Common myeloid progenitor, CD34-positive (primary cell): ENCODE measurements at regions not wholly inside any gene's neighbourhood (a gene's known extent, or its start where the extent isn't known, plus 50 kb on each side); places are given as distances from the start of the nearest gene placed in this dataset.

Source experiments
- CTCF ChIA-PET: fragments of 350-600 bp; sonication (Branson Sonifier 250); formaldehyde crosslinking; loops from one replicate; lab custom pipeline; 2021; ENCODE audit warnings: antibody characterized with exemption; lab: Charles Lee
- POLR2A ChIA-PET: fragments of 350-600 bp; sonication (Branson Sonifier 250); formaldehyde crosslinking; loops from one replicate; lab custom pipeline; 2021; ENCODE audit warnings: antibody characterized with exemption; lab: Charles Lee
- DNase-seq, 3 donors: peaks; one replicate each; pipeline versions ENCODE4 v3.0.0 to v3.0.0-alpha.2; 2013
- H3K27ac ChIP-seq, 2 experiments: 1 replicate in 1 of 2; 2 replicates in 1 of 2; pipeline ENCODE4 v1.7.0; 2013; ENCODE audit warnings: inconsistent platforms in 2 of 2, low read length in 2 of 2, mild to moderate bottlenecking in 2 of 2, low read depth in 1 of 2, moderate library complexity in 1 of 2; ENCODE audit not compliant: severe bottlenecking in 2 of 2, insufficient read depth in 1 of 2, poor library complexity in 1 of 2
- H3K27me3 ChIP-seq, 5 experiments: replicated peaks in 2 of 5; 1 replicate in 3 of 5; 2 replicates in 2 of 5; pipeline versions ENCODE4 v1.6.1 to v1.7.0; 2013; ENCODE audit warnings: low read length in 4 of 5, mild to moderate bottlenecking in 2 of 5, moderate library complexity in 2 of 5, inconsistent platforms in 1 of 5; ENCODE audit not compliant: insufficient read depth in 5 of 5, control insufficient read depth in 4 of 5
- H3K36me3 ChIP-seq, 4 experiments: 1 replicate in 2 of 4; 2 replicates in 2 of 4; pipeline versions ENCODE4 v1.6.1 to v1.7.0; 2013; ENCODE audit warnings: low read length in 3 of 4, control low read depth in 1 of 4, mild to moderate bottlenecking in 1 of 4; ENCODE audit not compliant: control insufficient read depth in 4 of 4, insufficient read depth in 4 of 4
- H3K4me1 ChIP-seq, 4 experiments: 1 replicate in 3 of 4; 2 replicates in 1 of 4; pipeline versions ENCODE4 v1.6.1 to v1.7.1; 2013; ENCODE audit warnings: low read length in 3 of 4, mild to moderate bottlenecking in 3 of 4, control low read depth in 1 of 4, inconsistent platforms in 1 of 4, moderate library complexity in 1 of 4; ENCODE audit not compliant: control insufficient read depth in 4 of 4, insufficient read depth in 4 of 4; ENCODE audit errors: control extremely low read depth in 1 of 4
- H3K4me3 ChIP-seq, 7 experiments: 1 replicate in 4 of 7; 2 replicates in 3 of 7; pipeline versions ENCODE4 v1.5.1 to v1.7.0; 2013; ENCODE audit warnings: mild to moderate bottlenecking in 7 of 7, low read length in 6 of 7, moderate library complexity in 6 of 7, inconsistent platforms in 2 of 7, low read depth in 2 of 7, control low read depth in 1 of 7; ENCODE audit not compliant: insufficient read depth in 4 of 7, control insufficient read depth in 1 of 7; ENCODE audit errors: extremely low read depth in 1 of 7
- H3K9me3 ChIP-seq, 5 experiments: 1 replicate in 4 of 5; 2 replicates in 1 of 5; pipeline versions ENCODE4 v1.6.1 to v1.7.1; 2013; ENCODE audit warnings: low read length in 4 of 5, mild to moderate bottlenecking in 2 of 5, inconsistent platforms in 1 of 5, low read depth in 1 of 5, moderate library complexity in 1 of 5; ENCODE audit not compliant: control insufficient read depth in 4 of 5, insufficient read depth in 2 of 5; ENCODE audit errors: control extremely low read depth in 1 of 5
- WGBS: methylation state at CpG from one replicate; pipeline ENCODE4 v1.1.5; 2013; ENCODE audit not compliant: insufficient coverage; 5-methylcytosine and 5-hydroxymethylcytosine counted together

GRCh38 chr10:71029907-71030306, 141.5 kb upstream of the PCBD1 start:
- DNase-seq, result no peak
- ChIA-PET POLR2A (no interaction called here), CTCF (interaction anchor here (0.7 kb wide), 1 partner anchor 54 kb away, joined by 3 read pairs; no protein-coding TSS in a partner anchor)
- no peaks in the 10 kb centered on the region for H3K4me1 ChIP-seq
- H3K27me3 ChIP-seq, result peaks cover 0 to 4% (median 0%) of the 10 kb centered on the region in 5 experiments
- H3K27ac ChIP-seq, result no peak overlapping the region
- no peak overlapping the region for H3K4me3 ChIP-seq
- no peaks in the 10 kb centered on the region for H3K9me3 ChIP-seq
- no peaks in the 10 kb centered on the region for H3K36me3 ChIP-seq
- 92% methylated on average over 7 of the region's 10 CpGs for WGBS

GRCh38 chr10:71031026-71031425, 142.7 kb upstream of the PCBD1 start:
- H3K9me3 ChIP-seq, result no peaks in the 10 kb centered on the region
- no peaks in the 10 kb centered on the region for H3K4me1 ChIP-seq
- ChIA-PET CTCF (interaction anchor here (0.8 kb wide), 1 partner anchor 32 kb away, joined by 3 read pairs; no protein-coding TSS in a partner anchor), POLR2A (interaction anchor here (0.9 kb wide), 1 partner anchor 178 kb away, joined by 3 read pairs; no protein-coding TSS in a partner anchor)
- no peak overlapping the region for H3K27ac ChIP-seq
- H3K27me3 ChIP-seq, result peaks cover 0 to 4% (median 0%) of the 10 kb centered on the region in 5 experiments
- no peak for DNase-seq
- H3K36me3 ChIP-seq, result no peaks in the 10 kb centered on the region
- no peak overlapping the region for H3K4me3 ChIP-seq
- 100% methylated on average over 4 of the region's 4 CpGs for WGBS

GRCh38 chr10:71031603-71032002, 143.2 kb upstream of the PCBD1 start:
- H3K36me3 ChIP-seq, result no peaks in the 10 kb centered on the region
- no peaks in the 10 kb centered on the region for H3K9me3 ChIP-seq
- ChIA-PET CTCF (interaction anchor here (0.8 kb wide), 1 partner anchor 32 kb away, joined by 3 read pairs; no protein-coding TSS in a partner anchor), POLR2A (interaction anchor here (0.9 kb wide), 1 partner anchor 177 kb away, joined by 3 read pairs; no protein-coding TSS in a partner anchor)
- no peak for DNase-seq
- H3K27me3 ChIP-seq, result peaks cover 0 to 4% (median 0%) of the 10 kb centered on the region in 5 experiments
- no peaks in the 10 kb centered on the region for H3K4me1 ChIP-seq
- H3K27ac ChIP-seq, result no peak overlapping the region
- 25% methylated on average over 1 of the region's 2 CpGs for WGBS
- H3K4me3 ChIP-seq, result no peak overlapping the region

GRCh38 chr10:71032887-71033286, 144.5 kb upstream of the PCBD1 start:
- DNase-seq, result no peak
- H3K36me3 ChIP-seq, result no peaks in the 10 kb centered on the region
- no peak overlapping the region for H3K27ac ChIP-seq
- H3K4me3 ChIP-seq, result no peak overlapping the region
- POLR2A ChIA-PET, result no interaction called here
- no peaks in the 10 kb centered on the region for H3K4me1 ChIP-seq
- CTCF ChIA-PET, result interaction anchor here (1.3 kb wide), 1 partner anchor 108 kb away, joined by 3 read pairs; no protein-coding TSS in a partner anchor
- 98% methylated on average over 5 of the region's 5 CpGs for WGBS
- peaks cover 0 to 4% (median 0%) of the 10 kb centered on the region in 5 experiments for H3K27me3 ChIP-seq
- H3K9me3 ChIP-seq, result no peaks in the 10 kb centered on the region

GRCh38 chr10:71033396-71033980, 145.1 kb upstream of the PCBD1 start:
- DNase-seq, result no peak
- Histone ChIP-seq H3K4me3 (no peak overlapping the region), H3K9me3 (no peaks in the 10 kb centered on the region), H3K27me3 (peaks cover 0 to 4% (median 0%) of the 10 kb centered on the region in 5 experiments), H3K36me3 (no peaks in the 10 kb centered on the region), H3K27ac (no peak overlapping the region), H3K4me1 (no peaks in the 10 kb centered on the region)
- ChIA-PET POLR2A (no interaction called here), CTCF (interaction anchor here (1.3 kb wide), 1 partner anchor 108 kb away, joined by 3 read pairs; no protein-coding TSS in a partner anchor)
- WGBS, result 94% methylated on average over 16 of the region's 16 CpGs

- H3K36me3 ChIP-seq, result no peaks in the 10 kb centered on the region
- ChIA-PET CTCF (interaction anchor here (1.2 to 1.4 kb wide), 2 partner anchors 24 to 111 kb away, joined by 3 read pairs; no protein-coding TSS in a partner anchor), POLR2A (no interaction called here)
- 72% methylated on average over 3 of the region's 6 CpGs for WGBS
- no peaks in the 10 kb centered on the region for H3K9me3 ChIP-seq
- peaks cover 0 to 4% (median 0%) of the 10 kb centered on the region in 5 experiments for H3K27me3 ChIP-seq
- no peak overlapping the region for H3K27ac ChIP-seq
- H3K4me3 ChIP-seq, result no peak overlapping the region
- DNase-seq, result no peak
- H3K4me1 ChIP-seq, result no peaks in the 10 kb centered on the region
These were observed 147.3 kb upstream of the PCBD1 start for GRCh38 chr10:71035511-71036296.
